ENCODE measurements at regions not wholly inside any gene's neighbourhood (a gene's known extent, or its start where the extent isn't known, plus 50 kb on each side); places are given as distances from the start of the nearest gene placed in this dataset.

DNA sequence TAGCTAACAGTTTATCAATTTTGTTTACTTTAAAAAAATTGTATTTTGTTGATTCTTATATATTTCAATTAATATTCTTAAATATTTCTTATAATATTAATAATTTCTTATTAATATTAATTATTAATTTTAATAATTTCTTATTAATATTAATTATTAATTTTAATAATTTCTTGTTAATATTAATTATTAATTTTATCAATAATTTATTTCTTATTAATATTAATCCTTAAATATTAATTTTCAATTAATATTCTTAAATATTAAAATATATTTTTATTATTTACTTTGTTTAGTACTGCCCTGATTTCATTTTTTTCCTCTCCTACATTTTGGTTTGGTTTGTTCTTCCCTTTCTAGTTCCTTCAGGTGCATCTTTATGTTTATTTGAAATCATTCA is 1208.1 kb downstream of the LRFN5 start:
- TF ChIP-seq CTCF (IDR thresholded peaks at IDR 0.05) (no peak), POLR2A (IDR thresholded peaks at IDR 0.05) (no peak), POLR2AphosphoS5 (IDR thresholded peaks at IDR 0.05) (no peak)
